Esophagus muscularis mucosa (tissue), 4 donors: ENCODE measurements at regions not wholly inside any gene's neighbourhood (a gene's known extent, or its start where the extent isn't known, plus 50 kb on each side); places are given as distances from the start of the nearest gene placed in this dataset.

Source experiments
- DNase-seq: peaks from one replicate; pipeline ENCODE4 v3.0.0-alpha.2; 2017; ENCODE audit errors: extremely low spot score
- H3K27ac ChIP-seq, 4 donors: fragments of 200-600 bp; sonication (generic); replicated peaks in 1 of 4; 1 replicate in 3 of 4; 2 replicates in 1 of 4; pipeline ENCODE4 v1.5.1; 2016 to 2019; ENCODE audit warnings: mild to moderate bottlenecking in 1 of 4
- H3K27me3 ChIP-seq, 4 donors: fragments of 200-600 bp; sonication (generic); one replicate each; pipeline versions ENCODE4 v1.5.1 to v1.6.0; 2016 to 2019
- H3K36me3 ChIP-seq, 4 donors: fragments of 200-600 bp; sonication (generic); one replicate each; pipeline ENCODE4 v1.5.1; 2016 to 2019
- H3K4me1 ChIP-seq, 4 donors: fragments of 200-600 bp; sonication (generic); one replicate each; pipeline ENCODE4 v1.5.1; 2016 to 2019
- H3K4me3 ChIP-seq, 4 donors: fragments of 200-600 bp; sonication (generic); 1 replicate in 2 of 4; 2 replicates in 2 of 4; pipeline ENCODE4 v1.5.1; 2016 to 2019; ENCODE audit warnings: mild to moderate bottlenecking in 4 of 4, moderate library complexity in 1 of 4
- H3K9me3 ChIP-seq, 4 donors: fragments of 200-600 bp; sonication (generic); 1 replicate in 3 of 4; 2 replicates in 1 of 4; pipeline ENCODE4 v1.5.1; 2016 to 2019
- CTCF ChIP-seq, 3 experiments: fragments of 200-600 bp in 2 of 3; fragments of 450-650 bp in 1 of 3; sonication (generic) in 2 of 3; IDR thresholded peaks; one replicate each; pipeline ENCODE4 v1.5.1; 2017 to 2019; ENCODE audit warnings: antibody characterized with exemption in 3 of 3, mild to moderate bottlenecking in 2 of 3, moderate library complexity in 1 of 3
- EP300 ChIP-seq: sonication (generic); formaldehyde crosslinking; IDR thresholded peaks from one replicate; pipeline ENCODE4 v1.6.1; 2017; ENCODE audit warnings: antibody characterized with exemption
- POLR2A ChIP-seq: fragments of 450-650 bp; IDR thresholded peaks from one replicate; pipeline ENCODE4 v1.6.1; 2017; ENCODE audit warnings: antibody characterized with exemption, moderate library complexity, mild to moderate bottlenecking, low read depth
- POLR2AphosphoS5 ChIP-seq, 2 donors: sonication (generic); formaldehyde crosslinking; IDR thresholded peaks; one replicate each; pipeline ENCODE4 v1.6.1; 2017; ENCODE audit warnings: antibody characterized with exemption in 2 of 2
- WGBS: methylation state at CpG from one replicate; pipeline ENCODE4 v1.1.5; 2018; 5-methylcytosine and 5-hydroxymethylcytosine counted together
- intact Hi-C: fragments of 100-400 bp; cut with DNase I; formaldehyde crosslinking; loops from one replicate; pipeline ENCODE4 v1.15.1; 2023

GRCh38 chr10:20615395-20615794 is 281.7 kb downstream of the NEBL start:
- Histone ChIP-seq H3K9me3 (no peaks in the 10 kb centered on the region), H3K36me3 (no peaks in the 10 kb centered on the region), H3K27ac (no peak overlapping the region), H3K27me3 (no peaks in the 10 kb centered on the region), H3K4me3 (no peak overlapping the region), H3K4me1 (no peaks in the 10 kb centered on the region)
- intact Hi-C loops = no loop called here
- 71% methylated on average over 1 of the region's 1 CpG for WGBS
- DNase-seq = no peak
- TF ChIP-seq CTCF (IDR thresholded peaks at IDR 0.05) = no peak
- no peak for TF ChIP-seq EP300
- no peak for TF ChIP-seq POLR2A
- TF ChIP-seq POLR2AphosphoS5 (IDR thresholded peaks at IDR 0.05) = no peak

GRCh38 chr10:20614911-20615310 is 282.2 kb downstream of the NEBL start:
- no peaks in the 10 kb centered on the region for H3K9me3 ChIP-seq
- no peak for TF ChIP-seq CTCF (IDR thresholded peaks at IDR 0.05)
- TF ChIP-seq POLR2A = no peak
- TF ChIP-seq POLR2AphosphoS5 (IDR thresholded peaks at IDR 0.05) = no peak
- H3K36me3 ChIP-seq = no peaks in the 10 kb centered on the region
- 76% methylated on average over 3 of the region's 3 CpGs for WGBS
- no peak overlapping the region for H3K27ac ChIP-seq
- no peak for DNase-seq
- intact Hi-C loops = no loop called here
- no peaks in the 10 kb centered on the region for H3K4me1 ChIP-seq
- H3K27me3 ChIP-seq = no peaks in the 10 kb centered on the region
- H3K4me3 ChIP-seq = no peak overlapping the region

- H3K4me1 ChIP-seq = no peaks in the 10 kb centered on the region
- H3K4me3 ChIP-seq = no peak overlapping the region
- no peaks in the 10 kb centered on the region for H3K27me3 ChIP-seq
- no peak for TF ChIP-seq POLR2A
- intact Hi-C loops = no loop called here
- H3K36me3 ChIP-seq = no peaks in the 10 kb centered on the region
- no peak overlapping the region for H3K27ac ChIP-seq
- no peak for DNase-seq
- no peaks in the 10 kb centered on the region for H3K9me3 ChIP-seq
These were observed 288.6 kb downstream of the NEBL start for GRCh38 chr10:20608503-20608902.

GRCh38 chr10:20606985-20607384 is 290.1 kb downstream of the NEBL start:
- no peak for DNase-seq
- intact Hi-C loops = no loop called here
- H3K27ac ChIP-seq = no peak overlapping the region
- no peak overlapping the region for H3K4me3 ChIP-seq
- TF ChIP-seq POLR2A (no peak), EP300 (no peak)
- no peaks in the 10 kb centered on the region for H3K27me3 ChIP-seq
- no peaks in the 10 kb centered on the region for H3K9me3 ChIP-seq
- no peaks in the 10 kb centered on the region for H3K4me1 ChIP-seq
- no peaks in the 10 kb centered on the region for H3K36me3 ChIP-seq
- 76% methylated on average over 5 of the region's 5 CpGs for WGBS

GRCh38 chr10:20601941-20602461 is 295.1 kb downstream of the NEBL start:
- intact Hi-C loops = no loop called here
- WGBS = 100% methylated on average over 1 of the region's 1 CpG
- Histone ChIP-seq H3K36me3 (no peaks in the 10 kb centered on the region), H3K27ac (no peak overlapping the region), H3K27me3 (no peaks in the 10 kb centered on the region), H3K4me1 (peaks cover 2 to 13% (median 5%) of the 10 kb centered on the region in 4 donors), H3K9me3 (no peaks in the 10 kb centered on the region), H3K4me3 (no peak overlapping the region)
- DNase-seq = no peak
- no peak for TF ChIP-seq CTCF (IDR thresholded peaks at IDR 0.05)
- TF ChIP-seq EP300 = no peak
- TF ChIP-seq POLR2A = no peak
- TF ChIP-seq POLR2AphosphoS5 (IDR thresholded peaks at IDR 0.05) = no peak

GRCh38 chr10:20598590-20598989 is 298.5 kb downstream of the NEBL start:
- no peak overlapping the region for H3K27ac ChIP-seq
- TF ChIP-seq EP300 (no peak), POLR2AphosphoS5 (IDR thresholded peaks at IDR 0.05) (peak in 1 of 2 donors; percentile 35)
- H3K9me3 ChIP-seq = no peaks in the 10 kb centered on the region
- 9% methylated on average over 3 of the region's 3 CpGs for WGBS
- H3K4me1 ChIP-seq = peaks cover 8 to 24% (median 12%) of the 10 kb centered on the region in 4 donors
- no peak for DNase-seq
- H3K4me3 ChIP-seq = no peak overlapping the region
- intact Hi-C loops = no loop called here
- no peaks in the 10 kb centered on the region for H3K27me3 ChIP-seq
- no peaks in the 10 kb centered on the region for H3K36me3 ChIP-seq
